ENCODE measurements at regions not wholly inside any gene's neighbourhood (a gene's known extent, or its start where the extent isn't known, plus 50 kb on each side); places are given as distances from the start of the nearest gene placed in this dataset.

DNA sequence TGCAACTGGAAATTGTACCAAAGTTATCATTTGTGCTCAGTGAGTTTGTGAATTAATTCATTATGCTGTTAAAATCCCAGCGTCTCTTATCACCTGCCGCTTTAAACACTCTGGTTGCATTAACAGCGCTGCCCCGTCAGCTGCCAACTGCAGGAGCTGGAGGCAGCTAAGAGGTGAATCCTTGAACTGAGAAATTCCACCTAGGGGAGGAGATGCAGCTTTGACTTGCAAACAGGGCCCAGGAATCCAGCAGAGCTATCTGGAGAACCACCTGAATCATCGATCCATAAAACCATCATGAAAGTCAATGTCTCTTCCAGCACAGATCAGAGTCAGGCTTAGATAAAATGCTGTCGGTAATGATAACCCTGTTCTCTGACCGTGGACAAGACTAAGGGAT lies 140.7 kb upstream of the PTBP2 start:
- no peaks in the 10 kb centered on the region for H3K27me3 ChIP-seq (ENCODE audit: control insufficient read depth in 4 of 4, insufficient read depth in 4 of 4, low read length in 3 of 4)
- no peak for DNase-seq (ENCODE audit: low spot score)
- TF ChIP-seq EGR1 (IDR thresholded peaks at IDR 0.05; ENCODE audit: low read depth in 2 of 2): no peak
- TF ChIP-seq, protein P1, sequence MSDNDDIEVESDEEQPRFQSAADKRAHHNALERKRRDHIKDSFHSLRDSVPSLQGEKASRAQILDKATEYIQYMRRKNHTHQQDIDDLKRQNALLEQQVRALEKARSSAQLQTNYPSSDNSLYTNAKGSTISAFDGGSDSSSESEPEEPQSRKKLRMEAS (IDR thresholded peaks at IDR 0.05): no peak
- no peak for TF ChIP-seq HNF4A (conservative IDR thresholded peaks at IDR 0.05)
- TF ChIP-seq FOXA1 (IDR thresholded peaks at IDR 0.05): no peak
- TF ChIP-seq, protein P2, sequence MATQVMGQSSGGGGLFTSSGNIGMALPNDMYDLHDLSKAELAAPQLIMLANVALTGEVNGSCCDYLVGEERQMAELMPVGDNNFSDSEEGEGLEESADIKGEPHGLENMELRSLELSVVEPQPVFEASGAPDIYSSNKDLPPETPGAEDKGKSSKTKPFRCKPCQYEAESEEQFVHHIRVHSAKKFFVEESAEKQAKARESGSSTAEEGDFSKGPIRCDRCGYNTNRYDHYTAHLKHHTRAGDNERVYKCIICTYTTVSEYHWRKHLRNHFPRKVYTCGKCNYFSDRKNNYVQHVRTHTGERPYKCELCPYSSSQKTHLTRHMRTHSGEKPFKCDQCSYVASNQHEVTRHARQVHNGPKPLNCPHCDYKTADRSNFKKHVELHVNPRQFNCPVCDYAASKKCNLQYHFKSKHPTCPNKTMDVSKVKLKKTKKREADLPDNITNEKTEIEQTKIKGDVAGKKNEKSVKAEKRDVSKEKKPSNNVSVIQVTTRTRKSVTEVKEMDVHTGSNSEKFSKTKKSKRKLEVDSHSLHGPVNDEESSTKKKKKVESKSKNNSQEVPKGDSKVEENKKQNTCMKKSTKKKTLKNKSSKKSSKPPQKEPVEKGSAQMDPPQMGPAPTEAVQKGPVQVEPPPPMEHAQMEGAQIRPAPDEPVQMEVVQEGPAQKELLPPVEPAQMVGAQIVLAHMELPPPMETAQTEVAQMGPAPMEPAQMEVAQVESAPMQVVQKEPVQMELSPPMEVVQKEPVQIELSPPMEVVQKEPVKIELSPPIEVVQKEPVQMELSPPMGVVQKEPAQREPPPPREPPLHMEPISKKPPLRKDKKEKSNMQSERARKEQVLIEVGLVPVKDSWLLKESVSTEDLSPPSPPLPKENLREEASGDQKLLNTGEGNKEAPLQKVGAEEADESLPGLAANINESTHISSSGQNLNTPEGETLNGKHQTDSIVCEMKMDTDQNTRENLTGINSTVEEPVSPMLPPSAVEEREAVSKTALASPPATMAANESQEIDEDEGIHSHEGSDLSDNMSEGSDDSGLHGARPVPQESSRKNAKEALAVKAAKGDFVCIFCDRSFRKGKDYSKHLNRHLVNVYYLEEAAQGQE (IDR thresholded peaks at IDR 0.05): no peak
- TF ChIP-seq YY1 (IDR thresholded peaks at IDR 0.05): no peak
- no peak for TF ChIP-seq FOXA2 (IDR thresholded peaks at IDR 0.05)
- no peak for TF ChIP-seq RXRA (IDR thresholded peaks at IDR 0.05)
- TF ChIP-seq RAD21 (IDR thresholded peaks at IDR 0.05): no peak
- TF ChIP-seq NR2F2 (IDR thresholded peaks at IDR 0.05): no peak
- no peak for TF ChIP-seq TAF1 (conservative IDR thresholded peaks at IDR 0.05)
- TF ChIP-seq SP1 (IDR thresholded peaks at IDR 0.05): no peak
- no peak for TF ChIP-seq JUND (IDR thresholded peaks at IDR 0.05)
- TF ChIP-seq, protein P3, sequence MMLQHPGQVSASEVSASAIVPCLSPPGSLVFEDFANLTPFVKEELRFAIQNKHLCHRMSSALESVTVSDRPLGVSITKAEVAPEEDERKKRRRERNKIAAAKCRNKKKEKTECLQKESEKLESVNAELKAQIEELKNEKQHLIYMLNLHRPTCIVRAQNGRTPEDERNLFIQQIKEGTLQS (IDR thresholded peaks at IDR 0.05): no peak
- TF ChIP-seq CTCF (IDR thresholded peaks at IDR 0.05; ENCODE audit: low read depth, low read length, missing input control): no peak
- TF ChIP-seq, protein P4, sequence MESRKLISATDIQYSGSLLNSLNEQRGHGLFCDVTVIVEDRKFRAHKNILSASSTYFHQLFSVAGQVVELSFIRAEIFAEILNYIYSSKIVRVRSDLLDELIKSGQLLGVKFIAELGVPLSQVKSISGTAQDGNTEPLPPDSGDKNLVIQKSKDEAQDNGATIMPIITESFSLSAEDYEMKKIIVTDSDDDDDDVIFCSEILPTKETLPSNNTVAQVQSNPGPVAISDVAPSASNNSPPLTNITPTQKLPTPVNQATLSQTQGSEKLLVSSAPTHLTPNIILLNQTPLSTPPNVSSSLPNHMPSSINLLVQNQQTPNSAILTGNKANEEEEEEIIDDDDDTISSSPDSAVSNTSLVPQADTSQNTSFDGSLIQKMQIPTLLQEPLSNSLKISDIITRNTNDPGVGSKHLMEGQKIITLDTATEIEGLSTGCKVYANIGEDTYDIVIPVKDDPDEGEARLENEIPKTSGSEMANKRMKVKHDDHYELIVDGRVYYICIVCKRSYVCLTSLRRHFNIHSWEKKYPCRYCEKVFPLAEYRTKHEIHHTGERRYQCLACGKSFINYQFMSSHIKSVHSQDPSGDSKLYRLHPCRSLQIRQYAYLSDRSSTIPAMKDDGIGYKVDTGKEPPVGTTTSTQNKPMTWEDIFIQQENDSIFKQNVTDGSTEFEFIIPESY (IDR thresholded peaks at IDR 0.05): no peak
- no peak for TF ChIP-seq GABPA (IDR thresholded peaks at IDR 0.05 in 1 of 2, conservative IDR thresholded peaks at IDR 0.05 in 1 of 2)
- TF ChIP-seq HNF4G (IDR thresholded peaks at IDR 0.05): no peak
- no peaks in the 10 kb centered on the region for H3K9me3 ChIP-seq (ENCODE audit: control insufficient read depth in 4 of 4, low read length in 3 of 4)
- no peak overlapping the region for H3K4me3 ChIP-seq (ENCODE audit: low read depth in 1 of 3, low read length in 3 of 3)
- H3K4me1 ChIP-seq (ENCODE audit: control insufficient read depth in 4 of 4, insufficient read depth in 4 of 4, low read length in 3 of 4): no peaks in the 10 kb centered on the region
- no peak overlapping the region for H3K27ac ChIP-seq (ENCODE audit: low read depth in 1 of 2, low read length in 2 of 2)
- no peaks in the 10 kb centered on the region for H3K36me3 ChIP-seq (ENCODE audit: control insufficient read depth in 4 of 4, insufficient read depth in 3 of 4, low read depth in 1 of 4, low read length in 3 of 4)
- no peak overlapping the region for H3K9ac ChIP-seq (ENCODE audit: low read depth in 1 of 2, low read length in 2 of 2)
- 36% methylated on average over 7 of the region's 7 CpGs for WGBS

Data from liver (tissue), 8 donors.